ENCODE measurements at regions not wholly inside any gene's neighbourhood (a gene's known extent, or its start where the extent isn't known, plus 50 kb on each side); places are given as distances from the start of the nearest gene placed in this dataset.

DNA sequence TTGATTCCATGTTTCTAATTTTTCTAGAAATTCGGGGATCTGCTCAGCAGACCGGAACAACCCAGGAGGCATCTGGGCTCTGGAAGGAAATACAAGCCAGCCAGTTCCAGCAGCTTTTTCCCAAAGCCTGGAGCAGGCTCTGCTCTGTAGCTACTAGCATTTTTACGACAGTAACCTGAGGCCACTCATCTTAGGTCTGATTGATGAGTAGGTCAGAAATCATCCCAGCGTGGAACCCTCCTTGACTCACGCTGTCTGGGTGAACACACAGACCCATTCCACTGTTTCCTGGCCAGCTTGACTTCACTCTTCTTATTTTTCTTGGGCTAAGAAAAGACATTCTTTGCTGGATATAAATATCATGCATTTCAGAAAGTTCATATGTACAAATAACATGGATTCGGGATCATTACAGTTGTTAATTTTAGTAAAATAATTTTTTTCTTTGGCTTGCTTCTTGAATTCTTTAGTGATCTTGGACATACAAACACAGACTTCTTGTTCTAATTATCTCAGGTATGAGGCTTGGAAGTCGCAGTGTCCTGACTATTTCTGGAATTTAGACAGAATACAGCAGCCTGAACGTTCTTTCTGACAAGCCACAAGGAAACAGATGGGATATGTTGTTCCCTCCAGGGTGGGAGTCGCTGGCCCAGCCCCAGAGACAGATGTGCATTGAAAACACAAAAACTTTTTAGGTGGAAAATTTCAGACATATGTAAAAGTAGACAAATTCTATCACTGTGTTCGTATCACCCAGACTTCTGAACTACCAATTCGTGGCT lies 54.6 kb upstream of the PITRM1 start:
- no peak for DNase-seq

DNA sequence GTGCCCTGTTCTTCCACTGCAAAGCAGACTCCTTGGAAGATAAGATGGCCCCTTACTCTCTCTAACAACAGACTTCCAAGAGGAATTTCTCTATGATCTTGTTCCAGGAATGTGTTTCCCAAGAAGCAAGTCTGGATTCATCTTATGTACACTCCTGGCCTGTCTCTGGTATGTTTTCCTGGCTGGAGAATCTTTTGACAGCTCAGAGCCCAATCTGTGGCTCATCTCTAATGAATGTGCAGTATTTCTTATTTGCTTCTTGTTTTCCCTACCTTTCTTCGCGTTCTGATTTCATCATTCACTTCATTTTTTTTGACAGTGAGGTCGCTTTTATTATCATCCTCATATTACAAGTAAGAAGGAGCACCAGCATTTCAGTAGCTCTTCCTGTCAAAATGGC lies 53.0 kb upstream of the PITRM1 start:
- DNase-seq: no peak

DNA sequence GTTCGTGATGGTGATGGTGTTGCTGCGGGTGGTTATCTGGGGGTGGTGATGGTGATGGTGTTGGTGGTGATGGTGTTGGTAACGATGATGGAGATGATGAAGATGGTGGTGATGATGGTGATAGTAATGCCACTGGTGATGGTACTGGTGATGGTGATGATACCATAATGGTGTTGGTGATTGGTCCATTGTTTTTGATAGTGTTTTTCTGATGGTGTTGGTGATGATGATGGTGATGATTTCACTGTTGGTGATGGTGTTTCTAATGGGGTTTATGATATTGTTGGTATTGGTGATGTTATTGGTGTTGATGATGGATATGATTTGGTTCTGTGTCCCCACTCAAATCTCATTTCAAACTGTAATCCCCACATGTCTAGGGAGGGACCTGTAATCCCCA lies 51.7 kb upstream of the PITRM1 start:
- no peak for DNase-seq

DNA sequence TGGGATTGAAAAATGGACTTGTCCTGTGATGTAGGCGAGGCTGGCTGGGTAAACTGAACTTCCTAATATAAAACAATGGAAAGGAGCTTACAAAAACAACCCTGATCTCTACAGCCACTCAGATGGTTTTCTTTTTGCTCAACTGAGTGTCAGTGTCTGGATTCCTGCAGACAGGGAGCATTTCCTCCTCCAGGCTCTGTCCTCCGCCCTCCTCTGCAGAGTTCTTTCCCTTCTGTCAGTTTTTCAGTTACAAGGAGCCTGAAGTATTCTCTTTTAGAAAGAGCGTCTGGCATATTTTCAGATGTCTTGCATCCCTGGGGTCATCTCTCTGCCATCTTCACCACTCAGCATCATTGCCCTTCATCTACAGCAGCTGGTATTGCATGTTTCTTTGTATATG lies 50.0 kb upstream of the PITRM1 start:
- no peak for DNase-seq
